ENCODE measurements at regions not wholly inside any gene's neighbourhood (a gene's known extent, or its start where the extent isn't known, plus 50 kb on each side); places are given as distances from the start of the nearest gene placed in this dataset.

DNA sequence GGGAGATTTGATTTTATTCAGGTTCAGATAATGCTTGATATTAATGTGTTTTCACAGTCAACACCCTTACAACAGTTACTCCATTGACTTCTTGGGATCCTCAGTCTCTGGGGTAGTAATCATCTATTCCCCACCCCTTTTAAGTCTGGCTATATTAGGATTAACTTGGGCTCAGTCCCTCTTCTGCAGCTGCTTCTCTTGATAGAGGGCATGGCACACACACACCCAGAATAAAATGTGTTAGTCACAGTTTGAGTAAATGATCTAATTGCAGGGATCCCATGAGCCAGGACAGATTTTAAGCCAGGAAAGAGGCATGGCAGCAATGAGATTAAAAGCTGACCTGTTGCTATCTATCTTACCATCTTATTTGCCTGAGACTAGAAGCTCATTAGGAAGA, 53.7 kb upstream of the VLDLR start:
- Mint-ChIP-seq H3K9me3 (ENCODE audit: insufficient read depth) (no peaks in the 10 kb centered on the region), H3K4me3 (no peak overlapping the region), H3K36me3 (ENCODE audit: low read depth) (no peaks in the 10 kb centered on the region), H3K27me3 (ENCODE audit: low read depth) (no peaks in the 10 kb centered on the region), H3K27ac (no peak overlapping the region), H3K4me1 (ENCODE audit: low read depth) (no peaks in the 10 kb centered on the region)
- ChIA-PET POLR2A (no interaction called here), CTCF (no interaction called here)
- ATAC-seq = no peak
- no peak for DNase-seq

DNA sequence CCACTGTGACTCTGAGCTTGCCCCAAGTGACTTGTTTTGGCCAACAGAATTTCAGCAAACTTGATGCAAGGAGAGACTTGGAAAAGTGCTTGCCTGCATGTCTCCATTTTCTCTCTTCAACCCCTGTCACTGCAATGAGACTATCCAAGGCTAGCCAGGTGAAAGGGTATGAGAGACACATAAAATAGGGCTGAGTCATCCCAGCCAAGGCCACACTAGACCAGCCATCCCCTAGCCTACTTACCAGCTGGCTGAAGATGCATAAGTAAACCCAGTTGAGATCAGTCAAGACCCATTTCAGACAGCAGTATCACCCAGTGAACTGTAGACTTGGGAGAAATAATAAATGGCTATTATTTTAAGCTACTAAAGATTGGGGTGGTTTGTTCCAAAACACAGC, 52.9 kb upstream of the VLDLR start:
- CTCF ChIA-PET = no interaction called here
- POLR2A ChIA-PET = no interaction called here
- no peak for DNase-seq
- no peaks in the 10 kb centered on the region for H3K9me3 Mint-ChIP-seq (ENCODE audit: insufficient read depth)
- ATAC-seq = no peak
- H3K4me1 Mint-ChIP-seq (ENCODE audit: low read depth) = no peaks in the 10 kb centered on the region
- no peaks in the 10 kb centered on the region for H3K27me3 Mint-ChIP-seq (ENCODE audit: low read depth)
- no peak overlapping the region for H3K27ac Mint-ChIP-seq
- no peaks in the 10 kb centered on the region for H3K36me3 Mint-ChIP-seq (ENCODE audit: low read depth)
- no peak overlapping the region for H3K4me3 Mint-ChIP-seq

DNA sequence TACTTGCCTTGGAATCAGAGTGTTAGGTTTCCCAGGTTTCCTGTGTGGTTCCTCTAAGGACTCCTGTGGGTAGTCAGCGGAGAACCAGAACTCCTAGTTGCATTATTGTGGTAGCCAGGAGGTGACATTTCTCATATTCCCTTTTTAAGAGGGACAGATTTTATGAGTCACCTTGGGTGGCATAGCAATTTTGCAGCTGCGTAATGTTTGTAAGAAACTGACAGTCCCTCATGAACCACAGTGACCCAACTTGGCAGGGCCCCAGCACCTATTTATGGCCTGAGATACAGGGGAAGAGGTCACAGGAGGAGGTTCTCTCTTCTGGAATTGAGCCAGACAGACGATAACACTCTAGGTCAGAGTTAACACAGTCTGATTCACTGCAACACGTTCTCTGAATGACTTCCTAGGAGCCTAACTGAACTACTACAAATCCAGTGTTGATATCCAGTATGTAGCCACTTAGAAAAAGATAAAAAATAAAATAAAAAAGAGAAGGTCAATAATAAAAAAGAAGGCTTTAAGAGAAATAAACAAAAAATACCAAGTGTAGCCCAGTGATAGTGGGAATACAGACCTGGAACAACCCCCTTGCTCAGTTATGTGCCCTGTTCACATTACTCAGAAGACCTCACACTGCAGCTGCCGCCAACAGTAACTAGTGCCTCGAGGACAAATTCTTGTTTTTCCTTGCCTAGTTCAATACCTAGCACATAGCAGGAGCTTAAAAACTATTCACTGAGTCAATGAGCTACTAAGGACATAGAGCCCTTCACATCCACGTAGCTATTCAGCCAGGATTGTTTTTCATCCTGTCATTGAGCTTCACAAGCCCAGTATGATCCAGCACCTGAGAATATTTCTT, 50.7 kb upstream of the VLDLR start:
- Mint-ChIP-seq H3K4me1 (ENCODE audit: low read depth) (no peaks in the 10 kb centered on the region), H3K27me3 (ENCODE audit: low read depth) (peaks cover 2% of the 10 kb centered on the region), H3K27ac (no peak overlapping the region), H3K36me3 (ENCODE audit: low read depth) (no peaks in the 10 kb centered on the region), H3K9me3 (ENCODE audit: insufficient read depth) (no peaks in the 10 kb centered on the region), H3K4me3 (no peak overlapping the region)
- POLR2A ChIA-PET = no interaction called here
- CTCF ChIA-PET = no interaction called here
- no peak for ATAC-seq
- DNase-seq = no peak

All from activated CD8-positive, alpha-beta T cell treated with anti-CD3 and anti-CD28 coated beads, Interleukin-2, amount 10 ng/mL, durations not matched to agents 7 days and 5 days (primary cell).